Type B pancreatic cell (in vitro differentiated cells): ENCODE measurements at regions not wholly inside any gene's neighbourhood (a gene's known extent, or its start where the extent isn't known, plus 50 kb on each side); places are given as distances from the start of the nearest gene placed in this dataset.

ENCODE experiments used
- DNase-seq: peaks from one replicate; pipeline ENCODE4 v3.0.0; 2021; ENCODE audit warnings: mixed read lengths; ENCODE audit not compliant: unreplicated experiment; ENCODE audit errors: extremely low spot score
- H3K27ac Mint-ChIP-seq: 2 replicates; pipeline ENCODE4 v1.8.0; 2021; ENCODE audit warnings: mild to moderate bottlenecking, mixed read lengths
- H3K27me3 Mint-ChIP-seq: 2 replicates; pipeline ENCODE4 v1.8.0; 2021; ENCODE audit warnings: mixed read lengths
- H3K36me3 Mint-ChIP-seq: 2 replicates; pipeline ENCODE4 v1.8.0; 2021; ENCODE audit warnings: mixed read lengths
- H3K4me1 Mint-ChIP-seq: one replicate; pipeline ENCODE4 v1.8.0; 2021; ENCODE audit warnings: mixed read lengths; ENCODE audit not compliant: unreplicated experiment
- H3K4me3 Mint-ChIP-seq: 2 replicates; pipeline ENCODE4 v1.8.0; 2021; ENCODE audit warnings: mild to moderate bottlenecking, mixed read lengths
- H3K9me3 Mint-ChIP-seq: 2 replicates; pipeline ENCODE4 v1.8.0; 2021; ENCODE audit warnings: mixed read lengths
- CTCF ChIP-seq: fragments of 200-600 bp; sonication (generic); conservative IDR thresholded peaks from 2 replicates; pipeline ENCODE4 v1.5.0; 2021; ENCODE audit warnings: antibody characterized with exemption, mild to moderate bottlenecking

- peaks cover 3% of the 10 kb centered on the region for H3K27me3 Mint-ChIP-seq
- H3K27ac Mint-ChIP-seq = no peak overlapping the region
- no peaks in the 10 kb centered on the region for H3K4me1 Mint-ChIP-seq
- H3K36me3 Mint-ChIP-seq = no peaks in the 10 kb centered on the region
- TF ChIP-seq CTCF = no peak
- no peak overlapping the region for H3K4me3 Mint-ChIP-seq
- DNase-seq = no peak
- no peaks in the 10 kb centered on the region for H3K9me3 Mint-ChIP-seq
These were observed 267.8 kb downstream of the UTP18 start for GRCh38 chr17:51528111-51528510.

- no peak overlapping the region for H3K4me3 Mint-ChIP-seq
- peaks cover 7% of the 10 kb centered on the region for H3K27me3 Mint-ChIP-seq
- no peak for DNase-seq
- no peak for TF ChIP-seq CTCF
- H3K36me3 Mint-ChIP-seq = no peaks in the 10 kb centered on the region
- no peaks in the 10 kb centered on the region for H3K9me3 Mint-ChIP-seq
- H3K4me1 Mint-ChIP-seq = no peaks in the 10 kb centered on the region
- no peak overlapping the region for H3K27ac Mint-ChIP-seq
These were observed 272.9 kb downstream of the UTP18 start for GRCh38 chr17:51533219-51533618.

- Mint-ChIP-seq H3K27me3 (peaks cover 7% of the 10 kb centered on the region), H3K27ac (no peak overlapping the region), H3K4me3 (no peak overlapping the region), H3K9me3 (no peaks in the 10 kb centered on the region), H3K36me3 (no peaks in the 10 kb centered on the region), H3K4me1 (no peaks in the 10 kb centered on the region)
- no peak for TF ChIP-seq CTCF
- DNase-seq = no peak
These were observed 273.5 kb downstream of the UTP18 start for GRCh38 chr17:51533821-51534220.

- no peaks in the 10 kb centered on the region for H3K4me1 Mint-ChIP-seq
- no peak overlapping the region for H3K4me3 Mint-ChIP-seq
- no peaks in the 10 kb centered on the region for H3K36me3 Mint-ChIP-seq
- no peak for DNase-seq
- no peak for TF ChIP-seq CTCF
- H3K27me3 Mint-ChIP-seq = peaks cover 10% of the 10 kb centered on the region
- no peak overlapping the region for H3K27ac Mint-ChIP-seq
- no peaks in the 10 kb centered on the region for H3K9me3 Mint-ChIP-seq
These were observed 276.3 kb downstream of the UTP18 start for GRCh38 chr17:51536627-51537026.

GRCh38 chr17:51537996-51538550 lies 277.7 kb downstream of the UTP18 start:
- Mint-ChIP-seq H3K27me3 (peaks cover 10% of the 10 kb centered on the region), H3K4me1 (no peaks in the 10 kb centered on the region), H3K9me3 (no peaks in the 10 kb centered on the region), H3K36me3 (no peaks in the 10 kb centered on the region), H3K27ac (no peak overlapping the region), H3K4me3 (no peak overlapping the region)
- no peak for DNase-seq
- no peak for TF ChIP-seq CTCF

GRCh38 chr17:51540151-51540550 lies 279.8 kb downstream of the UTP18 start:
- Mint-ChIP-seq H3K4me3 (no peak overlapping the region), H3K4me1 (no peaks in the 10 kb centered on the region), H3K27me3 (peaks cover 10% of the 10 kb centered on the region), H3K9me3 (no peaks in the 10 kb centered on the region), H3K27ac (no peak overlapping the region), H3K36me3 (no peaks in the 10 kb centered on the region)
- no peak for TF ChIP-seq CTCF
- DNase-seq = no peak
